GM13976 (cell line): ENCODE measurements at regions not wholly inside any gene's neighbourhood (a gene's known extent, or its start where the extent isn't known, plus 50 kb on each side); places are given as distances from the start of the nearest gene placed in this dataset.

Source experiments
- DNase-seq: peaks from one replicate; pipeline ENCODE4 v3.0.0; 2012; ENCODE audit warnings: low spot score
- CTCF ChIP-seq: IDR thresholded peaks from 2 replicates; pipeline ENCODE4 v1.5.1; 2012; ENCODE audit warnings: borderline replicate concordance, mild to moderate bottlenecking; ENCODE audit not compliant: insufficient read depth; ENCODE audit errors: extremely low read depth, missing control alignments, control extremely low read depth
- in situ Hi-C: fragments of 300-500 bp; cut with MboI; formaldehyde crosslinking; loops from one replicate; pipeline ENCODE4 v1.12.0; 2022; ENCODE audit warnings: low sequenced_read_pairs, mixed read lengths, inconsistent platforms; ENCODE audit not compliant: unreplicated experiment

- in situ Hi-C loops = no loop called here
- DNase-seq = no peak
- TF ChIP-seq CTCF = no peak
These were observed 1178.1 kb upstream of the GBE1 start for GRCh38 chr3:82939491-82940097.

DNA sequence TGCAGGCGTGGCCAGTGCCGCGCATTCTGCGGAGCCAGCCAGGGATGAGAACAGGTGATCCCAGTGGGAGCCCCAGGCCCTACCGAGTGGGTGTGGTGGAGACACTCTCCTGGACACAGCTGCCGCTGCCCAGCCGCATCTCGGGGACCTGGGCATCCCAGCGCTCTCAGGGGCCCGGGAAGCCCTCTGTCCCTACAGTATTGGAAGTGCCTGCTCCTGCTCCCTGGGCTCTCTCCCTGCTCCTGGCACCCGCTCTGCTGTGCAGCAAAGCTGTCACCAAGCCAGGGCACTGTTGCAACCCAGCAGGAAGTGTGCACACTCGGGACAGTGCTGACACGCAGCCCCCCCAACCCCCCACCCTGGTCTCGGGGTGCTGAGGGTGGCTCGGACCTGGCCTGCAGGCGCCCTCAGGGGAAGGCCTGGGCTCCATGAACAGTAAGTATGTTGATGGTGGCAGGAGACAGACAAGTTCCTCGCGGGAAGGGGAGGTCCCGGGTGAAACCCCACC, 1177.4 kb upstream of the GBE1 start:
- DNase-seq = no peak
- no peak for TF ChIP-seq CTCF
- in situ Hi-C loops = no loop called here

- in situ Hi-C loops = no loop called here
- TF ChIP-seq CTCF = no peak
- no peak for DNase-seq
These were observed 1166.1 kb upstream of the GBE1 start for GRCh38 chr3:82927309-82928253.

GRCh38 chr3:82891028-82891427, 1129.6 kb upstream of the GBE1 start:
- in situ Hi-C loops = no loop called here
- TF ChIP-seq CTCF = no peak
- no peak for DNase-seq

DNA sequence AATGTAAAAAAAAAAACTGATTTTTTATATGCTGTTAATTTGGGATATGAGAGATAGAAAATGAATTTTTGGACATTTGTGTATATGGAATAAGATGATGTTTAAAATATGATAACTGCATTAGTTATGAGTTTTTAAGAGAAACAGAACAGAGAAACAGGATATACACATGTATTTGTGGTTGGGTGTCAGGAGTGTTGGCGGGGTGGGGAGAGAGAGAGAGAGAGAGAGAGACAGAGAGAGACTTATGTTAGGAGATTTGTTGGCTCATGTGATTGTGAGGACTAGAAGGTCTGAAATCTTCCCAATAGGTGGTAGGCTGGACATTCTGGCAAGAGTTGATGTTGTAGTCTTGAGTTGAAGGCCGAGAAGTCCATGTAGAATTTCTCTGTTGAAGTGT, 1121.6 kb upstream of the GBE1 start:
- TF ChIP-seq CTCF = no peak
- in situ Hi-C loops = no loop called here

DNA sequence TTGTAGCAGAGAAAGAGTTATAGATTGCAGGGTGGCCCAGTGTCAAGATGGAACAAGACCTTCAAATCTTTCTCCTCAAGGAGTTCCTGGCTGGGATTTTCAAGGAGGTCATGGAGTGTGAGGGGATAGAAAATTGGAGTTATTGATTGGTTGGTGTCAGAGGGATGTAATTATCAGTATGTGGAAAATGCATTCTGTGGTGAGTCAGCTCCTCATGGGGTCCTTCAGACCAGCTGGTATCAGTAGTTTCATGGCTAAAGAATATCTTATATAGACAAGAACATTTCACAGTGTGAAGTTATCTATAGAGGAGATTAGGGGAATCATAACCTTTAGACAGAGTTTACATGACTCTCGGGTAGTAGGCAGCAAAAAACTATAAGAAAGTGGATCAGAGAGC, 1114.0 kb upstream of the GBE1 start:
- DNase-seq = no peak
- in situ Hi-C loops = no loop called here
- TF ChIP-seq CTCF = no peak

More for the DNA sequence above, 1121.6 kb upstream of the GBE1 start:
- no peak for DNase-seq
